ENCODE measurements at regions not wholly inside any gene's neighbourhood (a gene's known extent, or its start where the extent isn't known, plus 50 kb on each side); places are given as distances from the start of the nearest gene placed in this dataset.

- Mint-ChIP-seq H3K27ac (no peak overlapping the region), H3K4me1 (peaks cover 0 to 3% (median 0%) of the 10 kb centered on the region in 3 donors), H3K9me3 (peaks cover 12 to 32% (median 25%) of the 10 kb centered on the region in 7 donors), H3K27me3 (peaks cover 47 to 70% (median 50%) of the 10 kb centered on the region in 3 donors), H3K36me3 (peaks cover 0 to 26% of the 10 kb centered on the region in 2 donors), H3K4me3 (no peak overlapping the region)
- ATAC-seq (ENCODE audit: low read depth in 2 of 2) (no peak), DNase-seq (no peak)
Observed at GRCh38 chr5:135085133-135085935, 51.3 kb upstream of the PITX1 start.

All from naive B cell (primary cell).